NT2/D1 (cell line): ENCODE measurements at regions not wholly inside any gene's neighbourhood (a gene's known extent, or its start where the extent isn't known, plus 50 kb on each side); places are given as distances from the start of the nearest gene placed in this dataset.

ENCODE experiments used
- SUZ12 ChIP-seq: IDR thresholded peaks from 2 replicates; pipeline ENCODE4 v1.6.1; 2011; ENCODE audit not compliant: insufficient read length, insufficient read depth; ENCODE audit errors: extremely low read depth
- YY1 ChIP-seq: IDR thresholded peaks from 2 replicates; pipeline ENCODE4 v1.6.1; 2011; ENCODE audit not compliant: insufficient read length, insufficient read depth
- ZNF274 ChIP-seq: IDR thresholded peaks from 2 replicates; pipeline ENCODE4 v1.6.1; 2011; ENCODE audit warnings: mild to moderate bottlenecking, low read depth, low read length

- no peak for TF ChIP-seq SUZ12
- no peak for TF ChIP-seq YY1
- no peak for TF ChIP-seq ZNF274
Observed at GRCh38 chr7:88399036-88399435, 92.3 kb upstream of the STEAP4 start.
